HL-60 (cell line): ENCODE measurements at regions not wholly inside any gene's neighbourhood (a gene's known extent, or its start where the extent isn't known, plus 50 kb on each side); places are given as distances from the start of the nearest gene placed in this dataset.

Experiments used
- CTCF ChIP-seq: IDR thresholded peaks from one replicate; pipeline ENCODE4 v1.5.1; 2011; ENCODE audit warnings: low read length, control low read depth, inconsistent platforms; ENCODE audit not compliant: insufficient read depth
- POLR2AphosphoS5 ChIP-seq: IDR thresholded peaks from 2 replicates; pipeline ENCODE4 v1.6.1; 2012; ENCODE audit warnings: low read depth
- REST ChIP-seq: IDR thresholded peaks from 2 replicates; pipeline ENCODE4 v1.6.1; 2012; ENCODE audit warnings: low read depth; ENCODE audit not compliant: insufficient replicate concordance
- SPI1 ChIP-seq: IDR thresholded peaks from 2 replicates; pipeline ENCODE4 v1.6.1; 2012; ENCODE audit warnings: low read depth, mild to moderate bottlenecking, borderline replicate concordance

GRCh38 chr2:120552079-120552478 lies 183.6 kb upstream of the GLI2 start:
- TF ChIP-seq CTCF: no peak
- TF ChIP-seq REST: no peak
- TF ChIP-seq POLR2AphosphoS5: no peak
- no peak for TF ChIP-seq SPI1
